GM12872 (cell line): ENCODE measurements at regions not wholly inside any gene's neighbourhood (a gene's known extent, or its start where the extent isn't known, plus 50 kb on each side); places are given as distances from the start of the nearest gene placed in this dataset.

Experiments
- TF ChIP-seq, protein P1 (sequence below): IDR thresholded peaks from 3 replicates; pipeline ENCODE4 v1.5.1; 2011; ENCODE audit warnings: low read depth, mild to moderate bottlenecking, low read length, moderate library complexity; ENCODE audit not compliant: insufficient read depth

DNA sequence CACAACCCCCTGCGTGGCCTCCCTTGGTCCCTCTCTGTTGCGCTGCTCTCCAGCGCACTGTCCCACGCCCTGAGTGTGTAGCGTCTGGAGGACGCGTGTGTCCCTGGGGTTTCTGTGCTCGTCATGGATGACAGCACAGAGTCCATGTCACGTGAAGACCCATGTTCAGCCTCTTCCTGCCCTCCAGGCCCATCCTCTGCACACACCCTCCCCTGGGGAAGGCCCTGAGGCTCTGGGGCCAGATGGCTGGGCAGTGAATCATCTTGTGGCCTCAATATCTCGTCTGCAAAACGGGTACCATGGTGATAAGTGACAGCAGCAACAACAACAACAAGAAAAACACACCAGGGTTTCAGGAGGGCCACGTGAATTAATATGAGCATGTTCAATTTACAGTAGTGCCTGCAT, 71.5 kb upstream of the ARHGEF7 start:
- TF ChIP-seq, protein P1, sequence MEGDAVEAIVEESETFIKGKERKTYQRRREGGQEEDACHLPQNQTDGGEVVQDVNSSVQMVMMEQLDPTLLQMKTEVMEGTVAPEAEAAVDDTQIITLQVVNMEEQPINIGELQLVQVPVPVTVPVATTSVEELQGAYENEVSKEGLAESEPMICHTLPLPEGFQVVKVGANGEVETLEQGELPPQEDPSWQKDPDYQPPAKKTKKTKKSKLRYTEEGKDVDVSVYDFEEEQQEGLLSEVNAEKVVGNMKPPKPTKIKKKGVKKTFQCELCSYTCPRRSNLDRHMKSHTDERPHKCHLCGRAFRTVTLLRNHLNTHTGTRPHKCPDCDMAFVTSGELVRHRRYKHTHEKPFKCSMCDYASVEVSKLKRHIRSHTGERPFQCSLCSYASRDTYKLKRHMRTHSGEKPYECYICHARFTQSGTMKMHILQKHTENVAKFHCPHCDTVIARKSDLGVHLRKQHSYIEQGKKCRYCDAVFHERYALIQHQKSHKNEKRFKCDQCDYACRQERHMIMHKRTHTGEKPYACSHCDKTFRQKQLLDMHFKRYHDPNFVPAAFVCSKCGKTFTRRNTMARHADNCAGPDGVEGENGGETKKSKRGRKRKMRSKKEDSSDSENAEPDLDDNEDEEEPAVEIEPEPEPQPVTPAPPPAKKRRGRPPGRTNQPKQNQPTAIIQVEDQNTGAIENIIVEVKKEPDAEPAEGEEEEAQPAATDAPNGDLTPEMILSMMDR = no peak

DNA sequence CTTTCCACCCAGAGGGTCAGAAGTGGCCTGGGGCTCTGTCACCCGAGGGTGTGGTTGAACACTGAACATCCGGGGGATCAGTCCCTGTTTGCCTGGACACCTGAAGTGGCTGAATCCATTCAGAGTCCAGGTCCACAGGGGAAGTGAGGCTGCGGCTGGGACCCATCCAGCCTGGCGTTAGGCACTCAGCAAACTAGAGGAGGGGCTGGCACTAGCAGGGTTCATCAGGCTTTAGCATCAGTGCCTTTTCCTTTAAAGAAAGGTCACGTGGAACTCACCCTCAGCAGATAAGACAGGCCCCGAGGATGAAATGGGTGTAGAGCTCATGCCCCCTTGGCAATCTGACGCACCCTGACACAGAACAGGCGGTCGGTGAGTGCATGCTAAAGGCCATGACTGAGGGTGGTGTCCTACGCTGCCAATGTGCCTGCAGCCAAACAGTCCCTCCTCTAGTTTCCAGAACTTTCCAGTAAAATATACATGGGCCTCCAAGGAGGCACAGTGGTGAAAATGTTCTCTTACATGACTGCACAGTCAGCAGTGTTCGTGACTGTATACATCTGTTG, 72.4 kb upstream of the ARHGEF7 start:
- TF ChIP-seq, protein P1 = no peak

DNA sequence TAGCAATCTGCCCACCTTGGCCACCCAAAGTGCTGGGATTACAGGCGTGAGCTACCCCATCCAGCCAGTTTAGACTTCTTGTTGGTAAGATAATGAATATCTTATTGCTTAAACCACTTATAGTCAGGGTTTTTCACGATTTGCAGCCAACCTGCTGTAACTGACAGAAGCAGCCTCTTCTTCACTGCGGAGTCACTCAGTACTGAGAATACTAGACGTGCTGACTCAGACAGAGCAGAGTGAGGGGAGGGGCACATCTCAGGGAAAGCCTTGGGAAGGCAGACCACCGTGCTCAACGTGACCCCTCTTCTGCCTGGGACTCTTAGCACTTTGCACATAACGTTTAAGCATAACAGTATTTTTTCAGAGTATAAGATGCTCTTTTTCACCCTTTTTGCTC, 74.3 kb upstream of the ARHGEF7 start:
- TF ChIP-seq, protein P1 = no peak

DNA sequence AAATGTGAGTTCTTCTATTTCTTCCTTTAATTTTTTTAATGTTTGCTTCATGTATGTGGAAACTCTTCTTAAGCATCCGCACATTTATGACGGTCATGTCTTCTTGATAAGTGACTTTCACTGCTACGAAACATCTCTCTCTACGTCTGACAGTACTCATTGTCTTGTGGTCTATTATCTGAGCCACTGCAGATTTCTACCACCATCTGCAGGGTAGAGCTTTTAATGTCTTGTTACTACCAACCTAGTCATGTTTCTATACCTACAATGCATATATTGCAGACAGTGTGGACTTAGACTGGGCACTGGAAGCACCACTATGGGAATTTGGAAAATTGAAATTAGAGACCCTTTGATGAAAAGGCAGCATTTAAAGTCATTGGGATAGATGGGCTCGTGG, 75.4 kb upstream of the ARHGEF7 start:
- TF ChIP-seq, protein P1 = no peak

DNA sequence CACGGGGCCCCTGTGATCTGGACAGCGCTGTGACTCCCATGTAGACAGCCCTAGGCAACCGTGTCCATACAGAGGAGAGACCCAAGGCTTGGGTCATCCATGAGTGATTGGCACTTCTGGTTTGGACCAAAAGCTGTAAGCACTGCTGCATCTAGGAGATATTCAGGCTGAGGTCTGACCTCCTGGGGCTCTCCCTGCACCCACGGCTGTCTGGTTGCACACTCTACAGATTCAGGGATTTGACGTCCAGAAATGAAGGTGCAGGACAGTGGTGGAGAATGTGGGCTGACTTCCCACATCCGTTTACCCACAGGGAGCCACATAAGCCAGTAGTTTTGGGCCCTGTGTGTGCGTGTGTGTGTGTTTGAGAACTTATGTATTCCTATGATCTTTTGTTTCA, 76.2 kb upstream of the ARHGEF7 start:
- TF ChIP-seq, protein P1 = no peak

DNA sequence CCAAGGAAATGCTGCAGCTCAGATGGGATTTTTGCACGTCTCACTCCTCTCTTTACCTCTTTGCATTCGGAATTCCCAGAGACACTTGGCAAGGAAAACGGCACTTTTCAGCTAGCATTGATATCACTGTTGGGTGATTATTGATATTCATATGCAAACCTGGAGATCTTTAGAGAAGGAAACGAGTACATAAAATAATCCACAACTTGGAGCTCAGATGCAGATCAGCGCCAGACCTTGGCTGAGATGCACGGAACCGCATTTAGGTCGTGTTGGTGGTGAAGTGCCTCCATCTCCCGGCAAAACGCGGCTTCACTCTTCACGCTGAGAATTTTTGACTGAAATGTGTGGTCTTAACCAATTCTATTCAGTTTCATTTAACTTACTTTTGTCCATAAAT, 77.2 kb upstream of the ARHGEF7 start:
- TF ChIP-seq, protein P1 = no peak

DNA sequence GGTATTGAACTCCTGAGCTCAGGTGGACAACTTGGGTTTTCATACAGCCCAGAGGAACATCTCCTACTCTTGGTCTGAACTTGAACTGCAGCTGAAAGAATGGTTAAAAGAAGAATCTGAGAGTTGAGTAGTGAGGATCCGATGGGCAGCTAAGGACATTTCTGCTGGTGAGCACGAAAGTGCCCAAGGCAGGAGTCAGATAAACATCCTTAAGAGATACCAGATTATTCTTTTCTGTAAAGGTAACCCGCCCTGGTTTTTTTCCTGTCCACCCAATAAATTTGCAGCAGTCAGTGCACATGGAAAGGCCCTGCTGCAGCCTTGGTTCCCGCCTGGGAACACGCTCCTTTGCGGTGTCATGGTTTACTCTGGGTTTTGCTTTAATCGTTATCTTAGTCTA, 78.4 kb upstream of the ARHGEF7 start:
- TF ChIP-seq, protein P1 = no peak
